SW480 (cell line): ENCODE measurements at regions not wholly inside any gene's neighbourhood (a gene's known extent, or its start where the extent isn't known, plus 50 kb on each side); places are given as distances from the start of the nearest gene placed in this dataset.
"Not testable (repeated sequence)": the region's sequence is repeated elsewhere in the genome, so short reads cannot be mapped to it uniquely, and the experiment has no call there.

Experiments used
- DNase-seq: peaks from one replicate; pipeline ENCODE4 v3.0.0-alpha.2; 2016; ENCODE audit warnings: low spot score

GRCh38 chr4:86413426-86413825 lies 53.6 kb upstream of the MAPK10 start:
- DNase-seq, result not testable (repeated sequence)

GRCh38 chr4:86414686-86415085 lies 54.8 kb upstream of the MAPK10 start:
- no peak for DNase-seq

DNA sequence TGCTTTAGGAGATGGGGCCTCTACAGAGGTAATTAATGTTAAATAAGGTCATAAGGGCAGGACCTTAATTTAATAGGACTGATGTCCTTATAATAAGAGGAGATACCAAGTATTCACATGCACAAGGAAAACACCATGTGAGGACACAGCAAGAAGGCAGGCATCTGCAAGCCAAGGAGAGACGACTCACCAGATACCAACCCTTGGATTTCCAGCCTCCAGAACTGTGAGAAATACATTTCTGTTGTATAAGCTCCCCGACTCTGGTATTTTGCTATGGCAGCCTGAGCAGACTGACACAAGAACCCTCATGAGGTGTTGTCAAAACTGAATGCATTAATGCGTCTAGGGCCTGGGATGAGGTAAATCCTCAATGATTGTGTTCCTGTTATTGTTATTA lies 56.2 kb upstream of the MAPK10 start:
- DNase-seq, result no peak

DNA sequence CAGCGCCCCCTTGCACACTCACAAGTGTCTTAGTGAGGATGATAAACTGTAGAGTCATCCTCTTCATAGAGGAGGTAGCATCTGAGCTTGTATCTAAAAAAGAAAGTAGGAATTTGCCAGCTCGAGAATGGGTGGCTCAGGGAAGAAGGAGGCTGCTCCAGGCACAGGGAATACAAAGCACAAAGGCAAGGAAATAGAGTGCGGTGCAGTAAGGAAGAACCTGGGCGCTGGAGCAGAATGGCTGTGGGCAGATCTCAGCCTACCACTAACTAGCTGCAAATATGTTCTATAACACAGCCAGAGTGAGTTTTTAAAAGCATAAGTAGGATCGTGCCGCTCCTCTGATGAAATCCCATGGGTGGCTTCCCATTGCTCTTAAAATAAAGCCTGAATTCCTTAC lies 61.6 kb upstream of the MAPK10 start:
- DNase-seq, result no peak

- DNase-seq, result no peak
Measured at GRCh38 chr4:86431543-86432116, 71.8 kb upstream of the MAPK10 start.

DNA sequence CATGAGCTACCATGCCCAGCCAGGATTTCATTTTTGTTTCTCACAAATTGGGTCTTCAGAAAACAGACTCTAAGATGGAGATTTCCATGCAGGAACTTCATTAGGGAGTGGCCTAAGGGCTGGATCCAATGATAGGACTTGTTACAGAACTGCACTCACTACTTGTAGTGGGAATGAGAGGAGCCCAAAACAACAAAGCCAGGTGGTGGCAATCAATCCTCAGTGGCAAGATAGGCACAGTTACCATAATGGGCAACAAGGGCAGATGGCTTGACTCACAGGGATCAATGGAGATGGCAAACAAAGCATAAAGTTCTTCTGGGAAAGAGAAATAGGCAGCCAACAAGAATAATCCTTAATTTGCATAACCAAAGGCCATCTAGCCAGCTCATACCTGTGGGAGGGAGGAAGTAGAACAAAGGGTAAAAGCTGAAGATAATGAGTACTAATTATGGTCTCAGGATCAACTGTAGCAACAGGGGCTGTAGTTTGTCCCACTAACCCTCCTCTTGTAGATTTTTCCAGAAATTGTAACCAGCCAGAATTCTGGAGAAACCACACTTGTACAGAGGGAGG lies 72.8 kb upstream of the MAPK10 start:
- DNase-seq, result no peak

DNA sequence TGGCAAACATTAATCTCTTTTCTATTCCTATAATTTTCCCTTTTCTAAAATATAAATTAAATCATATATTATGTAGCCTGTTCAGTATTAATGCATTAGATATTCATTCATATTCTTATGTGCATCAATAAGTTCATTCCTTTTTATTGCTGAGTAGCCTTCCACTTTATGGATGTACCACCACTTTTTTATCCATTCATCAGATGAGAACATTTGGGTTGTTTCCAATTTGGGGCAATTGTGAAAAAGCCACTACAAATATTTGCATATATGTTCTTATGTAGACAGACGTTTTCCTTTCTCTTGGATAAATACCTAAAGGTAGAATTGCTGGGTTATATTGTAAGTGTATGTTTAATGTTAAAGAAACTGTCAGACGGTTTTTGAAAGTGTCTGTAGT lies 79.4 kb upstream of the MAPK10 start:
- DNase-seq, result no peak

- no peak for DNase-seq
Measured at GRCh38 chr4:86441175-86441936, 81.5 kb upstream of the MAPK10 start.

DNA sequence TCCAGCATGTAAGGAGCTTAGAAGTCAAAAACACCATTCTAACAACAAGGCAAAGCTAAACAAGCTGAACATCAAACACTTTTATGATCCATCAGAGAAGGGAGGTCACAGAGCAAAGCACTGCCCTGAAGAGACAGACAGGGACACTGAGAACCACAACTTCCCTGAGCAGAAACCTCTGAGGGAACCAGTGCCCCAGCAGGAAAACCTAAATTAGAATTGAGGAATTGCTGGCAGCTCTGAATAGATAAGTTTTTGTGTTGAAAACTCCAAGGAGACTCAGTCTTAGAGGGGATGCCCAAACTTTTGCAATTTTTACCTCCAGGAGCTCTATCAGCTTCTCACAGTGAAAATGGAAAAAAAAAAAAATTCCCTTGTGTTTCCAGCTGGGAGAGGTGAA lies 83.0 kb upstream of the MAPK10 start:
- no peak for DNase-seq

GRCh38 chr4:86443495-86443894 lies 83.6 kb upstream of the MAPK10 start:
- no peak for DNase-seq

GRCh38 chr4:86446996-86447395 lies 87.1 kb upstream of the MAPK10 start:
- DNase-seq, result no peak

DNA sequence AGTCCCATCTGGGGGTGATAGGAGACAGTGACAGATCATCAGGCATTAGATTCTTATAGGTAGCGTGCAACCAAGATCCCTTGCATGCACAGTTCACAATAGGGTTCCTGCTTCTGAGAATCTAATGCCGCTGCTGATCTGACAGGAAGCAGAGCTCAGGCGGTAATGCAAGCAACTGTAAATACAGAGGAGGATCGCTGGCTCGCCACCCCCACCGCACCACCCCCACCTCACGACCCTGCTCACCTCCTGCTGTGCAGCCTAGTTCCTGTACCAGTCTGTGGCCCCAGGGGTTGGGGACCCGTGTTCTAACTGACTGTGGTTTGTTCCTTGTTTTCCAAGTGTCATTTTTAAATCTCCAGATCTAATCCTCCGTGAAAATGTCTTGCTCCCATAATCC lies 89.0 kb upstream of the MAPK10 start:
- DNase-seq, result no peak

DNA sequence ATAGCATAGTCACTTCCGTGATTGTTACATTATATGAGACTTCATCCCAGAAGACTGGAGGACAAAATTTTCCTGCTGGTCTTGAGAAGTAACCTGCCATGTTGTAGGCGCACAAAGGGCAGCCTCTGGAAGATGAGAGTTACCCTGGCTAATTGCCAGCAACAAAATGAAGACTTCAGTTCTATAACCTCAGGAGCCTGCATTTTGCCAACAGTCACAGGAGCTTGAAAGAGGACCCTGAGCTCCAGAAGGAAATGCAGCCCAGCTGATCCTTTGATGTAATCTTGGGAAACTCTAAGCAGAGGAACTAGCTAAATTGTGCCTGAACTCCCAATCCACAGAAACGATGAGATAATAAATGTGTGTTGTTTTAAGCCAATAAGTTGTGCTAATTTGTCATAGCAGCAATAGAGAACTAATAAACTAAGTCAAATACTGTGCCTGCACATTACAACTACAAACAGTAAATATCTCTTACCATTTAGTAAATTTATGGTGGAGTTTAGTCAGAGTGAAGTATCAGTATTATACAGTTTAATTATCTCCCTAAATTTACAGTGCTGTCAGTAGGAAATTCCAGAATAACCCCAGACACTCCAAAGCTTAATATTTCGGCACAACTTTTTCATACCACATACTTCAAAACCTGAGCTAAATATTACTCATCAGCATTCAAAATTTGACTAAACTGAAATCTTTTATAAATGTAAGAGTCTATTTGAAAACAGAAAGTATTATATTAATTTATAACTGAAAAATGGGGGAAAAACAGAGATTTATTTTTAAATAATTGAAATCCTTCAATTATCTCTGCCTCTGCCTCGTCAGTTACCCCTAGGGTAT lies 90.1 kb upstream of the MAPK10 start:
- no peak for DNase-seq

- DNase-seq, result no peak
Measured at GRCh38 chr4:86450861-86451260, 91.0 kb upstream of the MAPK10 start.

DNA sequence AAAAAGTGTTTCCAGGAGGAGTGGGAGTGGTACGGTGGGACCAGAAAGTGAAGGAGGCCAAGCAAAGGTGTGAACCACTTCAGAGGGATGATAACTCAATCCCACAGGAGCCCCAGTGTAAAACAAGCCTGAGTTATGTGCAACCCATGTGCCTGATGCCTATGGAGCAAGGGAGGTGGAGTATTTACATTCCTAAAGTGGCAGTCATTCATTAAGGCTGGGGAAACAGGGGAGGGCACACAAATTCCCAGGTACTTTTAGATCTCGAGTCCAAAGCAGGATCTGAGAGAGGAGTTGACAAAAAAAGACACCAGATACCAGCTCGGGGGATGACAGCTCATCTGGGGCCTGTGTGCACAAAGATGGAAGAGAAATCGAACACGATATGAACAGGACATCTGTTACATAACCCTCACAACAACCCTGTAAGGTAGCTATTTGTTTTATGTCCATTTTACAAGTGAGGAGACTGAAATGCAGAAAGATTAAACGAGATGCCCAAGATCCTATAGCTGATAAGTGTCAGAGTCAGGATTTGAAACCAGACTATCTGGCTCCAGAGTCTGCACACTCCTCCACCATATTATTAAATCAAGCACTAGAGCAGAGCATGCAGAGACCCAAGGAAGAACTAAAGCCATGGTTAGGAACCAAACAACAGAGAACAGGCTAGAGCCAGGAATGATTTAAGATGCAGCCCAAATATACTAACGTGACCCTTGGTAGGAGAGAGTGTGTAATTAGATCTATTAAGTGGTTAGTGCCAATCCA lies 91.9 kb upstream of the MAPK10 start:
- DNase-seq, result peak; percentile 17

- DNase-seq, result no peak
Measured at GRCh38 chr4:86452422-86452891, 92.6 kb upstream of the MAPK10 start.

GRCh38 chr4:86452924-86453531 lies 93.2 kb upstream of the MAPK10 start:
- DNase-seq, result no peak

GRCh38 chr4:86453611-86454072 lies 93.8 kb upstream of the MAPK10 start:
- not testable (repeated sequence) for DNase-seq

- DNase-seq, result no peak
Measured at GRCh38 chr4:86461849-86462248, 102.0 kb upstream of the MAPK10 start.

DNA sequence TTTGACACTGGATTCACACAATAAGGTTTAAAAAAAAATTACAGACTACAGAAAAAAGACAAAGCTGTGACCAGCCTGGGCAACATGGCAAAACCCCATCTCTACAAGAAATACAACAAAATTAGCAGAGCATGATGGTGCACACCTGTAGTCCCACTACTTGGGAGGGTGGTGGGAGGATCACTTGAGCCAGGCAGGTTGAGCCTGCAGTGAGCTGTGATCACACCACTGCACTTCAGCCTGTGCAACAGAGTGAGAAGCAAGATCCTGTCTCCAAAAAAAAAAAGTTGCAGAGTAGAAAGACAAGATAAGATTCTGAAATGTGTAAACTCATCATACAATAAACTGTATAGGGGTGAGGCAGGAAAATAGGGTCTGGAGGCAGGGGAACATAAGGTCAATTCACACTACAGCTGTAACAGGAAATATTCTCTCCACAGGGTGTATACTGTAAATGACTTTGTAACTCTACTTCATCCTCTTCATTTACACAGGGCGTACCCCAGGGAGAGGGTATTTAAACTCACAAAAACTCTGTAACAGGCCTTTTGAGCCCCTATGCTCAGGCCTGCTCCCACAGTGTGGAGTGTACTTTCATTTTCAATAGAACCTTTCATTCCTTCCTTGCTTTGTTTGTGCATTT lies 112.6 kb upstream of the MAPK10 start:
- no peak for DNase-seq

DNA sequence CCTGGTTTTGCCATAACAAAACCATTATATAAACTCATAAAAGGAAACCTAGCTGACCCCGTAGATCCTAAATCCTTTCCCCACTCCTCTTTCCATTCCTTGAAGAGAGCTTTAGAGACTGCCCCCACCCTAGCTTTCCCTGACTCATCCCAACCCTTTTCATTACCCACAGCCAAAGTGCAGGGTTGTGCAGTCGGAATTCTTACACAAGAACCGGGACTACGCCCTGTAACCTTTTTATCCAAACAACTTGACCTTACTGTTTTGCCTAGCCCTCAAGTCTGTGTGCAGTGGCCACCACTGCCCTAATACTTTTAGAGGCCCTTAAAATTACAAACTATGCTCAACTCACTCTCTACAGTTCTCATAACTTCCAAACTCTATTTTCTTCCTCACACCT lies 116.0 kb upstream of the PTPN13 start:
- DNase-seq, result not testable (repeated sequence)
